ENCODE measurements at regions not wholly inside any gene's neighbourhood (a gene's known extent, or its start where the extent isn't known, plus 50 kb on each side); places are given as distances from the start of the nearest gene placed in this dataset.

DNA sequence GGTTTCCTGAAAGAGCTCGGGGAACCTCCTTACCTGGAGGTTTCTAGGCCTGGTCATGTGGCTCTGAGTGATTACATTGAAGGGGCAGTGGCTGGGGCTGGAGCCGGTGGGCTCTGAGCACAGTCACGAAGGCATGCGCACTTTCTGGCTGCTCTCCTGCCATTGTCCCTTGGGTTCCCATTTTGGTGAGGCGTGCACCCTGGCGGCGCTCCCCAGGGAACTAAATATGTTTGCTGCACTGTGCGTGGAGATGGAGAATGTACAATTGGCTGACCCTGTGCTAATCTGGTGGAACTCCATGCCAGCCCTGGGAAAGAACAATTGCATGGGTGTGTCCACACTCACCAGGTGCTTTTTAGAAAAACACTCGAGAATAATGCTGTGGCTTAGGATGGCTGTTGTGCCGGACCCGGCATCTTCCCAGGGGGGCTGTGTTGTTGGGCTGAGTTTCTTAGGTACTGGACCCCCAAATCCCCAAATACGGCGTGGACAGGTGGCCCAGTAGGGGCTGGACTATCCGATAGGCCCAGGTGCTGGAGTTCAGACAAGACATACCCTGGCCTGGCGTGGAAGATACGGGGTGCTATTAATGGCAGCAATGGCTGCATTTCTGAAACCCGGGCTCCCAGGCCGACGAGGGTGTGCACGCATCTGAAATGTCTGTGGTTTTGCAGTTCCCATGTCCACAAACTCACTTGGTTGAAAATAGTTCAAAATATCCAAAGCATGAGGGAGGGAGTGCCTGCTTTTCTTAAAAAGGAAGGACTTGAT lies 230.5 kb downstream of the SEC14L1 start:
- H3K4me3 ChIP-seq: no peak overlapping the region
- peak overlapping the region; percentile 98 for H3K27ac ChIP-seq (replicated peaks)
- intact Hi-C loops (cut with micrococcal nuclease): no loop called here
- H3K4me1 ChIP-seq: peaks cover 81% of the 10 kb centered on the region
- TF ChIP-seq, protein P1, sequence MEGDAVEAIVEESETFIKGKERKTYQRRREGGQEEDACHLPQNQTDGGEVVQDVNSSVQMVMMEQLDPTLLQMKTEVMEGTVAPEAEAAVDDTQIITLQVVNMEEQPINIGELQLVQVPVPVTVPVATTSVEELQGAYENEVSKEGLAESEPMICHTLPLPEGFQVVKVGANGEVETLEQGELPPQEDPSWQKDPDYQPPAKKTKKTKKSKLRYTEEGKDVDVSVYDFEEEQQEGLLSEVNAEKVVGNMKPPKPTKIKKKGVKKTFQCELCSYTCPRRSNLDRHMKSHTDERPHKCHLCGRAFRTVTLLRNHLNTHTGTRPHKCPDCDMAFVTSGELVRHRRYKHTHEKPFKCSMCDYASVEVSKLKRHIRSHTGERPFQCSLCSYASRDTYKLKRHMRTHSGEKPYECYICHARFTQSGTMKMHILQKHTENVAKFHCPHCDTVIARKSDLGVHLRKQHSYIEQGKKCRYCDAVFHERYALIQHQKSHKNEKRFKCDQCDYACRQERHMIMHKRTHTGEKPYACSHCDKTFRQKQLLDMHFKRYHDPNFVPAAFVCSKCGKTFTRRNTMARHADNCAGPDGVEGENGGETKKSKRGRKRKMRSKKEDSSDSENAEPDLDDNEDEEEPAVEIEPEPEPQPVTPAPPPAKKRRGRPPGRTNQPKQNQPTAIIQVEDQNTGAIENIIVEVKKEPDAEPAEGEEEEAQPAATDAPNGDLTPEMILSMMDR (IDR thresholded peaks at IDR 0.05; ENCODE audit: borderline replicate concordance): no peak
- no peak for DNase-seq
- H3K27me3 ChIP-seq (ENCODE audit: low read depth): no peaks in the 10 kb centered on the region
- H3K9me3 ChIP-seq (replicated peaks): no peaks in the 10 kb centered on the region
- no peaks in the 10 kb centered on the region for H3K36me3 ChIP-seq

DNA sequence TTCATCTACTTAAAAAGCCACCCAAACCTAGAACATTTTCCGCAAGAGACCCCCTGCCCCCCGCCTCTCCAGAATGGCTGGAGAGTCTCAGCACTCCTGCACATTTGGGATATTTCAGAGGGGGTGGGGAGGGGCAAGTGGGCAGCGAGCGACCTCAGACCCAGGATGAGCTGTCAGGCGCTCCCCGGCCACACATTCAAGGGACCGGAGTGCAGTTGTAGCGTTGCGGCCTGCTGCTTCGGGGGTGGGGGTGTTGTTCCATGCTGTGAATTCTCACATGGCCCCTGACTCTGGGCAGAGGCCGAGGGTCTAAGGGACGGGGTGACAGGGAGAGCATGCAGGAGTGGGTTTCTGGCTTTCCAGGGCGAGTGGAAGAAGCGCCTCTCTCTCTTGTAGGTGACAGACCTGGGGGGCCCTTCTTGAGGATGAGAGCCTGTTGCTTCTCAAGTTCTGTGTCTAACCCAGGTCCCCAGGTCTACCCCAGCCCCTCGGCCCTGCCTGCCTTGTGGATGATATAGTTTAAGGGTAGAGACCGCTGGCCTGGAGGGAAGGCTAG lies 231.2 kb downstream of the SEC14L1 start:
- Histone ChIP-seq H3K27me3 (ENCODE audit: low read depth) (no peaks in the 10 kb centered on the region), H3K4me1 (peaks cover 81% of the 10 kb centered on the region), H3K4me3 (peak overlapping the region; percentile 98), H3K9me3 (replicated peaks) (no peaks in the 10 kb centered on the region), H3K27ac (replicated peaks) (peak overlapping the region; percentile 98), H3K36me3 (no peaks in the 10 kb centered on the region)
- TF ChIP-seq, protein P1 (IDR thresholded peaks at IDR 0.05; ENCODE audit: borderline replicate concordance): no peak
- peak; percentile 15 for DNase-seq
- intact Hi-C loops (cut with micrococcal nuclease): no loop called here

DNA sequence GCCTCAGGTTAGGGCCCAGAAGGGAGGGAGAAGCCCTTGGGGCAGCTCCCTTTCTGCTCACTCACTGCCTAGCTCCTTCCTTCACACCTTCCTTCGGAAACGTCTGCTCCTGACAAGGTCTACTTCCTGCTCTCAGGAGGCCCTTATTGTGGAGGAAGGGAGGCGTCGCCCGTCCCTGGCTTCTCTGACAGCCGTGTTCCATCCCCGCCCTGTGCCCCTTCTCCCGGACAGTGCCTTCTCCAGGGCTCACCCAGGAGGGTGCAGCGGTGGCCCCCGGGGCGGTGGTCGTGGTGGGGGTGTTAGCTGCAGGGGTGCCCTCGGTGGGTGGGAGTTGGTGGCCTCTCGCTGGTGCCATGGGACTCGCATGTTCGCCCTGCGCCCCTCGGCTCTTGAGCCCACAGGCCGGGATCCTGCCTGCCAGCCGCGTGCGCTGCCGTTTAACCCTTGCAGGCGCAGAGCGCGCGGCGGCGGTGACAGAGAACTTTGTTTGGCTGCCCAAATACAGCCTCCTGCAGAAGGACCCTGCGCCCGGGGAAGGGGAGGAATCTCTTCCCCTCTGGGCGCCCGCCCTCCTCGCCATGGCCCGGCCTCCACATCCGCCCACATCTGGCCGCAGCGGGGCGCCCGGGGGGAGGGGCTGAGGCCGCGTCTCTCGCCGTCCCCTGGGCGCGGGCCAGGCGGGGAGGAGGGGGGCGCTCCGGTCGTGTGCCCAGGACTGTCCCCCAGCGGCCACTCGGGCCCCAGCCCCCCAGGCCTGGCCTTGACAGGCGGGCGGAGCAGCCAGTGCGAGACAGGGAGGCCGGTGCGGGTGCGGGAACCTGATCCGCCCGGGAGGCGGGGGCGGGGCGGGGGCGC lies 231.9 kb downstream of the SEC14L1 start:
- peak; percentile 91 for DNase-seq

DNA sequence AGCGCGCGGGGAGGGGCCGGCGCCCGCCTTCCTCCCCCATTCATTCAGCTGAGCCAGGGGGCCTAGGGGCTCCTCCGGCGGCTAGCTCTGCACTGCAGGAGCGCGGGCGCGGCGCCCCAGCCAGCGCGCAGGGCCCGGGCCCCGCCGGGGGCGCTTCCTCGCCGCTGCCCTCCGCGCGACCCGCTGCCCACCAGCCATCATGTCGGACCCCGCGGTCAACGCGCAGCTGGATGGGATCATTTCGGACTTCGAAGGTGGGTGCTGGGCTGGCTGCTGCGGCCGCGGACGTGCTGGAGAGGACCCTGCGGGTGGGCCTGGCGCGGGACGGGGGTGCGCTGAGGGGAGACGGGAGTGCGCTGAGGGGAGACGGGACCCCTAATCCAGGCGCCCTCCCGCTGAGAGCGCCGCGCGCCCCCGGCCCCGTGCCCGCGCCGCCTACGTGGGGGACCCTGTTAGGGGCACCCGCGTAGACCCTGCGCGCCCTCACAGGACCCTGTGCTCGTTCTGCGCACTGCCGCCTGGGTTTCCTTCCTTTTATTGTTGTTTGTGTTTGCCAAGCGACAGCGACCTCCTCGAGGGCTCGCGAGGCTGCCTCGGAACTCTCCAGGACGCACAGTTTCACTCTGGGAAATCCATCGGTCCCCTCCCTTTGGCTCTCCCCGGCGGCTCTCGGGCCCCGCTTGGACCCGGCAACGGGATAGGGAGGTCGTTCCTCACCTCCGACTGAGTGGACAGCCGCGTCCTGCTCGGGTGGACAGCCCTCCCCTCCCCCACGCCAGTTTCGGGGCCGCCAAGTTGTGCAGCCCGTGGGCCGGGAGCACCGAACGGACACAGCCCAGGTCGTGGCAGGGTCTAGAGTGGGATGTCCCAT lies 232.8 kb downstream of the SEC14L1 start:
- H3K4me1 ChIP-seq: peaks cover 92% of the 10 kb centered on the region
- TF ChIP-seq, protein P1 (IDR thresholded peaks at IDR 0.05; ENCODE audit: borderline replicate concordance): no peak
- no peaks in the 10 kb centered on the region for H3K36me3 ChIP-seq
- no peaks in the 10 kb centered on the region for H3K9me3 ChIP-seq (replicated peaks)
- intact Hi-C loops (cut with micrococcal nuclease): no loop called here
- peak overlapping the region; percentile 98 for H3K4me3 ChIP-seq
- H3K27me3 ChIP-seq (ENCODE audit: low read depth): no peaks in the 10 kb centered on the region
- peak; percentile 50 for DNase-seq
- H3K27ac ChIP-seq (replicated peaks): peak overlapping the region; percentile 98

More for the DNA sequence above, 231.9 kb downstream of the SEC14L1 start:
- intact Hi-C loops (cut with micrococcal nuclease): no loop called here
- Histone ChIP-seq H3K27ac (replicated peaks) (peak overlapping the region; percentile 98), H3K4me3 (peak overlapping the region; percentile 98), H3K4me1 (peaks cover 83% of the 10 kb centered on the region), H3K36me3 (no peaks in the 10 kb centered on the region), H3K27me3 (ENCODE audit: low read depth) (no peaks in the 10 kb centered on the region), H3K9me3 (replicated peaks) (no peaks in the 10 kb centered on the region)
- TF ChIP-seq, protein P1 (IDR thresholded peaks at IDR 0.05; ENCODE audit: borderline replicate concordance): peak; percentile 22

Measured in left ventricle myocardium inferior (tissue), 1 donor.